Stimulated activated CD8-positive, alpha-beta memory T cell treated with anti-CD3 and anti-CD28 coated beads, Interleukin-7, amount 100 ng/mL, for 48 hours (primary cell): ENCODE measurements at regions not wholly inside any gene's neighbourhood (a gene's known extent, or its start where the extent isn't known, plus 50 kb on each side); places are given as distances from the start of the nearest gene placed in this dataset.
"Not testable (repeated sequence)": the region's sequence is repeated elsewhere in the genome, so short reads cannot be mapped to it uniquely, and the experiment has no call there.

ENCODE experiments used
- DNase-seq, 2 donors: peaks; one replicate each; pipeline ENCODE4 v3.0.0-alpha.2; 2020; ENCODE audit warnings: low read depth in 1 of 2; ENCODE audit errors: extremely low read depth in 1 of 2

DNA sequence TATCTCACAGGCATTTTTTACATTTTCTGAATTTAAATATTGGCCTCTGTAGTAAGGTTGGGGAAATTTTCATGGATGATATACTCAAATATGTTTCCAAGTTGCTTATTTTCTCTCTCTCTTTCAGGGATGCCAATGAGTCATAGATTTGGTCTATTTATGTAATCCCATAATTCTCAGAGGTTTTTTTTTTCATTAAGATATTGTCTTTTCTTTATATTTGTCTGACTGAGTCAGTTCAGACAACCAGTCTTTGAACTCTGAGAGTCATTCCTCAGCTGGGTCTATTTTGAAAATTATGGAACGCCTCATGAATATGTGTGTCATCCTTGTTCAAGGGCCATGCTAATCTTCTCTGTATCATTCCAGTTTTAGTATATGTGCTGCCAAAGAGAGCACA, 223.2 kb downstream of the PCSK1 start:
- DNase-seq: no peak

DNA sequence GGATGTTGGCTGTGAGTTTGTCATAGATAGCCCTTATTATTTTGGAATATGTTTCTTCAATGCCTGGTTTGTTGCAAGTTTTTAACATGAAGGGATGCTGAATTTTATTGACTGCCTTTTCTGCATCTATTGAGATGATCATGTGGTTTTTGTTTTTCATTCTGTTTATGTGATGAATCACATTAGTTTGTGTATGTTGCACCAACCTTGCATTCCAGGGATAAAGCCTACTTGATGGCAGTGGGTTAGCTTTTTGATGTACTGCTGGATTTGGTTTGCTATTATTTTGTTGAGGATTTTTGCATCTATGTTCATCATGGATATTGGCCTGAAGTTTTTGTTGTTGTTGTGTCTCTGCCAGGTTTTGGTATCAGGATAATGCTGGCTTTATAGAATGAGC, 225.6 kb downstream of the PCSK1 start:
- no peak for DNase-seq

DNA sequence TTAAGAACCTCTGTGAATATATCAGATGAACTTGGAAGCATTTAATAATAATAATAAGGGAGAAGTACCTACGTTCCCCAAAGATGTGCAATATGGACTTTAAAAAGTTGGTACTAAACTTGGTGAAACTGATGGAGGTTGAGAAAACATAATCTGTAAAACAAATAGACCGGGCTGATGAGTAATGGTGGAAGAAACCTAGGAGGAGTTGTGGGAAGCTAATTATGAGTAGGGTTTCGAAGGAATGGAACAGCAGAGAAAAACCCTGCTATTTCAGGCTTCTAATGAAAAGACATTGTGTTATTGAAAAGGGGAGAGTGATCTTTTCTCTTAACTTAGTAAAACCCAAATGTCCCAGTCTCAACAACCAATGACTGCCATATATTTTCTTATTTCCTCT, 229.3 kb downstream of the PCSK1 start:
- DNase-seq: no peak

DNA sequence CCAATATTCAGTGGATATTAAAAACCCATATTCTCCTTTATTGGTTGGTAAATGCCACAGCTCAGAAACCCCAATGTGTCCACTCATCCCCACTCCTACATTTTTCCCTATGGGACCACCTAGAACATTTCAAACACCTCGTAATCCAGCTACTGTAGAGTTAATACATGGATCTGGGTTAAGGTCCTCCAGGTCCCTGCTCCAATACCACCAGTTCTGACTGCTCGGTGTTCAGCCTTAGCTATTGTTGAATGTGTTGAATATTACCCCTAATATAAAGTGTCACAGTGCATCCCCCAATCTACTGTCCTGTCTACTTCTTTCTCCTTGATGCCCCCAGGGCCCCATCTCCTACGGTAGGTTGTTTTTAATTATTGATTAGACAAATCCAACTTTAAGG, 231.5 kb downstream of the PCSK1 start:
- no peak for DNase-seq

DNA sequence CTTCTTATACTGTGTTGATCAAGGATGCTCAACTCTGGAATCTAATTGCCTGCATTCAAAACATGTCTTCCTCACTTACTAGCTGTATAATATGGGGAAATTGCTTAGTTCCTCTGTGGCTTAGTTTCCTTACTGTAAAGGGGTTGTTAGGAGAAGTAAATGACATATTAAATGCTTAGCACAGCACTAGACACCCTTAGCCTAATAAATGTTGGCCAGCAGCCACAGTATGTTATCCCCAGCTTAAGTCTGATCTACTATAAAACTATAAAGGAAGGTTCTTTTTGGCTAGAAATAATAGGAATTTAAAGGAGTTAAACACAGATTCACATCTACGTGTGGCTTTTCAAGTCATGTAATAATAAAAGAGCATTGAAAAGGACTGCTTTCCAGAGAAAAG, 232.4 kb downstream of the PCSK1 start:
- no peak for DNase-seq

DNA sequence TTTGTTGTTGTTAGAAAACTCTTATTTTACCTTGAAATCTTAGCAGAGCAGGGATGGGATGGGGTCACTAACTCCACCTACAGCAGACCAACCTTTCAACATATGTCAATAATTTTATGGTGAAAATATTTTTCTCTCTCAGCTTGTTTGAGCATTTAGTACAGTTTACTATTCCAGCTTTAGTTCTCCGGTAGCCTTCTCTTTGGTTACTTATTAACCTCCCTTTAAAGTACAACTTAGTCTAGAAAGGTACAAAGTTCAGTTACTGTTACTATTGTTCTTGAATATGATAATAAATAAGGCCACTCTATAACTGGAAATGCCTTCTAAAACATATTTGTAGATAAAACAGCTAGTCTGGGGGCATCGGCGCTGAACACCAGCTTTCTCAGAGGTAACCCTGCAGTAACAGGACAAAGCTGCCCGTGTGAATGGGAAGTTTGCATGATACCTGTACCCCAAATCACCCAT, 233.3 kb downstream of the PCSK1 start:
- no peak for DNase-seq

DNA sequence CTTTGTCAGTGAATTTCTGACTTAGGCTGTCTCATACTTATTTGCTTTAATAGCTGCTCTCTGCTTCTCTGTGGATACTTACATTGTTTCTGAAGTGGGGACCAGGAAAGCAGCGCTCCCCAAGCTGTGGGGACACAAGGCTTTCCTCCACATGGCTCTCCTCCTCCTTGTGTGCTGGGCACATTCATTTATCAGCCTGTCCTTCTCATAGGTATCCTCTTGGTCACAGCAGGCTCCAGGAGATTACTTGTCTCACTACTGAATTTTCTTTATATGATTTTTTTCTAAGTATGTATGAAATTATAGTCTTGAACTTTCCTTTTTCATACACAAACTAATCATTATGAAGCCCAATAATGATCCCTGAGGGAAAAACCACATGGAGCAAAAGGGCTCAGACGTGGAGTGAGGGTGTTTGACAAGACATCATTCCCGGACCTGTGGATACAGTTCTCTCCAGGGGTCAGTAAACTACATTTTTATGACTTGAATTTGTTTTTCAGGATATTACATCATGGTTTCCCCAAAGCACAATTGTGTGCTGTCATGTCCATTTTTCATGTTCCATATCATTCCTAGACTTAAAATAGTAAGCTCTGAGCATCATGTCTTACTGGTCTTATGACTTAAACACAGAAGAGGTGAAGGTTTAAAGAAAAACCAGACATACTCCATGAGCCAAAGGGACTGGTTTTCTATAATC, 234.5 kb downstream of the PCSK1 start:
- DNase-seq: no peak

DNA sequence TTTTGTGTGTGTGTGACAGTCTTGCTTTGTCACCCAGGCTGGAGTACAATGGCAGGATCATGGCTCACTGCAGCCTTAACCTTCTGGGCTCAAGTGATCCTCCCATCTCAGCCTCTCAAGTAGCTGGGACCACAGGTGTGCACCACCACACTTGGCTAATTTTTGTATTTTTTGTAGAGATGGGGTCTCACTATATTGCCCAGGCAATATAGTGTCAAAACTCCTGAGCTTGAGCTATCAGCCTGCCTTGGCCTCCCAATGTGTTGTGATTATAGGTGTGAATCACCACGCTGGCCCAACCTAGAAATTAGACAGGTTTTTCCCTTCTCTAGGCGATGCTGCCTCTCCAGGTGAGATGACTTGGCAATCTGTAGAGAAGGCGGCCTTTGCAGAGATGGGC, 235.3 kb downstream of the PCSK1 start:
- DNase-seq: not testable (repeated sequence)

DNA sequence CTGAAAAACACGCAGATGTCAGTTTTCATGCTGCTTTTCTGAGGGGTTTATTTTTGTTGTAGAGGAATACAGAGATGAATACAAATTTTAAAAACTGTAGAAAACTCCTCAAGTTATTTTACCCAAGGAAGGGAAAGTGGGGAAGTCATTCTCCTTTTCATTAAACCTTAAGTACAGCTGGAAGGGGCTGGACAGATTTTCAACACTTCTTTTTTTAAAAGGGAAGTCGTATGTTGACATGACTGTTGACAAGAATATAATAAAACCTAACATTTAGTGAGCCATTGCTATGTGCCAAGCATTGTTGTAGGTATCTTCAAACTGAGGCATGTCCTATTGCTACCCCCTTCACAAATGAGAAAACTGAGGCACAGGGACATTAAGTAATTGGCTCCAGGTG, 235.7 kb upstream of the ELL2 start:
- no peak for DNase-seq

DNA sequence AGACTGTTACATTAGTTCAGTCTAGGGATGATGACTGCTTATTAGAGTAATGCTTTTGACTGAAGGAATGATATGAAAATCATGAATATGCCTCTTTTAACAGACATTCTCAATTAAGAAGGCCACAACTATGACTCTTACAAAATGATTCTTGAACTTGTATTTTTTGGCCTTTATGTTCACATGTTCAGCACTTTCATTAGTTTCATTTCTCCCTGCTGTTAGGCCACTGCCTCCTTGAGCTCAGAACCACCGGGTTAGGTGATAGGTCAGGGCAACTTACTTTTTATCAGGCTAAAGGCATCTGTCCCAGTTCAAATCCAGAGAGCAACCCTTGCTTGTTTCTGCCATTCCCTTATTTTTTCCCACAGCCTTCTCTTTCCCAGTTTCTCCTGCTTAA, 235.2 kb upstream of the ELL2 start:
- no peak for DNase-seq

DNA sequence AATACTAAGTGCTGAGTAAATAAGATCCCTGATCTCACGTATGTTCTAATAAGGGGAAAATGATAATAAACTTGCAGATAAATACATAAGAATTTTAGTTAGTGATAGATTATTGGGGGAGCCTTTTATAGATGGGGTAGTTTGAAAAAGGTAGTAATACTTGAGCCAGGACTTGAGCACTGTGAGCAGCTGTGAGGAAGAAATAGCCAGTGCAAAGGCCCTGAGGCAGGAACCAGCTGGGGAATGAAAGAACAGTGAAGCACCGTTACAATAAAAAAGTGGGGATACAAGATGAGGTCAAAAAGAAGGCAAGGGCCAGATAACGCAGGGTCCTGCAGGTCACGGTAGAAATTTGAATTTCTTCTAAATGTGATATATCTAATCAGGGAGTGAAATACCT, 234.8 kb upstream of the ELL2 start:
- DNase-seq: no peak

DNA sequence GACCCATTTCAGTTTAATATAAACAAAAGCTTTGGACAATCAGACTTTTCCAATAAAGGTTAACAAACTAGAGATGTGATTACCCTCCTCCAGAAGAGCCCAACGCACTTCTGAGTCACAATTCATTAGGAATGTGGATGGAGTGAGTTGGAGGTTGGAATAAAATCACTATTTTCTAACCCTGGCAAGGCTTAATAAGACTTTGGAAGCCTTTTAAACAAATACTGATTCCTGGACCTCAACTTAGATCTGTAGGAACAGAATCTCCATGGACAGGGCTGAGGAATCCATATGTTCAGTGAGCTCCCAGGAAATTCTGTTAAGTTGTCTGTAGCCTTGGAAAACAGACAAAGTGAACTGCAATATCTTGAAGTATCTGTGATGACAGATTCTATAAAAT, 233.5 kb upstream of the ELL2 start:
- no peak for DNase-seq

DNA sequence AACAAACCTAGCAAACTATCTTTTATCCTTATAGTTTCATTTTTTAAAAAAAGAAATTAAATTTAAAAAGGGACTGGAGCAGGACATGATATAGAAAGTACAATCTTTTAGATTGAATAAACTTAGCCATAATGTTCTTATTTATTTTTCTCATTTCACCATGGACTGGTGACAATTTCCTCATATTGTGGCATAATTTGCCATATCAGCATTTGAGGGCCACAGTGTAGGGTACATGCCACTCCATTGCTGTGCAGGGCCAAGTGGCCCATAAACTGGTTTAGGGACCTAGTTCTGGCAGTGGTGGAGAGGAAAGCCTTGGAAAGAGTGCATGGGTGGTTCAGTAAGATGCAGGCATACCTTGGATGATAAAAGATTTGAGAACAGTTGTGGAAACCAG, 232.9 kb upstream of the ELL2 start:
- no peak for DNase-seq

DNA sequence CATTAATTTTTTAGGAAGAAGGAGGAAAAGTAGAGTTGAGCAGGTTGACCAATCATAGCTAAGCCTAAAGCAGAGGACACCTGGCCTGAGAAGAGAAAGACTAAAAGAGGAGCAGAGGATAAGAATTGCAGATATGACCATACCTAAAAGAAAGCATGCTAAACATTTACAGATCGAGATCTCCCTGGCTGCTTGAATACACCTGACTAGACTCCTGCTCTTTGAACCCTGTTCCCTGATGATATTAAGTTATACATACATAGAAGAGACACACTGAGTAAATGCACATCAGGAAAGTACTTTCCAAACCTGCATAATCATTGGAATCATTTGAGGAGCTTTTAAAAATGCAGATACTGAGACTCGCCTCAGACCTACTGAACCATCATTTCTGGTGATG, 232.3 kb upstream of the ELL2 start:
- DNase-seq: no peak

DNA sequence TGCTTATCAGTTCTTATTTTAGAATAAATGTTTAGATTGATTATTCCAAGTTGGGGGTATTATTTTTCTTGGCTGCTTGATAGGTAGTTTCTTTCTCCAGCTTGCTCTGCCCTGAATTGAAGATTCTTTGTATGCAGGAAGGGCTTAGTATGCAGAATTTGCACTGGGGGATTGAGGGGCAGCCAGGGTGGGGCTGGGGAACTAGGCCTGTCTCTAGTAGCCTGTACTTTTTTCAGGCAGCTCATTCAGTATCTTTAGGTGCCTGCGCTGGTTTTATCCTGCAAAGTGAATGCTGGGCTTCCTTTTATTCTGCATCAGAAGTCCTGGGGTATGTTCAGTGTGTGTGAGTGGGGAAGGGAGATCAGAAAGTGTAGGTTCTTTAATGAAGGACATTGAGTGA, 228.3 kb upstream of the ELL2 start:
- no peak for DNase-seq

DNA sequence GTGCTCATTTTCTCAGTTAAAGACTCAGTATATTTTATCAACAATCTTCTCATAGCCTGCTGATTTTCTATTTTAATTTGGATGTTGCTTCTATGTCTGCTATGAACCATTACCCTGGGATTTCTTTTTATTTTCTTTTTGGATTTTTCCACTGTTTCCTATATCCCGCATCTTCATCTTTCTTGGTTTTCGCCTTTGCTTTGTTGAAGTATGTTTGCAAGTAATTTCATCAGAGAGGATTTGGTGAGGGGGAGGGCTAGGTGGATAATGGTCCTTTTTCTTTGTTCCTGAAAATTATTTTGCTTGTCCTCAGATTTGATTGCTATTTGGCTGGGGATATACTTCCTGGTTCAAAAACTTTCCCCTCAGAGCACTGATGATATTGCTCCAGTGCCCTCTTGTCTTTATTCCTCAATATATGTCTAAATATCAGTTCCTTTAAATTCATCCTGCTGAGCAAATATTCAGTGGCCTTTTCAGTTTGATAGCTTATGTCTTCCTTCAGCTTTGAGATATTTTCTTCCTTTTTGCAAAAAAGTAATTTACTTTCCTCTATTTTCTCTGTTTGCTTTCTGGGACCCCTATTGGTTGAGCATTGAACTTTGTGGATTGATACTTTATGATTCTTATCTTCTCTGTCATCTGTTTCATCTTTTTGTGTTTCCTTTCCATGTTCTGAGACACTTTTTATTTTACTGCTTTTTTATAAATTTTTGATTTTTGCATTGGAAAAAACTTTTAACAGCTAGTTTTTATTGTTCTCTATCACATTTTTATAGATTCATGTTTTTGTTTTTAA, 227.6 kb upstream of the ELL2 start:
- no peak for DNase-seq

DNA sequence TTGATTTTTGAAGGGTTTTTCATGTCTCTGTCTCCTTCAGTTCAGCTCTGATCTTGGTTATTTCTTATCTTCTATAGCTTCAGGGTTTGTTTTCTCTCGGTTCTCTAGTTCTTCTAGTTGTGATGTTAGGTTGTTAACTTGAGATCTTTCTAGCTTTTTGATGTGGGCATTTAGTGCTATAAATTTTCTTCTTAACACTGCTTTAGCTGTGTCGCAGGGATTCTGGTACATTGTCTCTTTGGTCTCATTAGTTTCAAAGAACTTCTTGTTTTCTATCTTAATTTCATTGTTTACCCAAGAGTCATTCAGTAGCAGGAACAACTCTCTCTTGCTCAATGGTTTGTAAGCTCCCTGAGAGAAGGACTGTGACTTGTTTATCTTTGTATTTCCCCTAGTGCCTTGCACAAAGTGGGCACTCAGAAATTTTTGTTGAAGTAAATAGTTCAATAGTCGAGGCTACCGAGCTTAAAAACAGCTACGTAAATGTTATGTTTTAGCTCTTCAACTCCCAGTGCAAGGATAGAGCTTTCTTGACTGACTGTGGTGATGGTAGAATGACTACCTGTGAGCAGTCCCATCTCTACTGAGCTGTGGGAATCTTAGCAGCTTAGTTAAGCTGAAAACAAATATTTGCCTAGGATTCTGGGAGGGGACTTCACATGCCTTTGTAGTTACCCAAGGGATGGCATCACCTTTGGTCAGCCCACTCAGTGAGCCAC, 225.8 kb upstream of the ELL2 start:
- DNase-seq: no peak

DNA sequence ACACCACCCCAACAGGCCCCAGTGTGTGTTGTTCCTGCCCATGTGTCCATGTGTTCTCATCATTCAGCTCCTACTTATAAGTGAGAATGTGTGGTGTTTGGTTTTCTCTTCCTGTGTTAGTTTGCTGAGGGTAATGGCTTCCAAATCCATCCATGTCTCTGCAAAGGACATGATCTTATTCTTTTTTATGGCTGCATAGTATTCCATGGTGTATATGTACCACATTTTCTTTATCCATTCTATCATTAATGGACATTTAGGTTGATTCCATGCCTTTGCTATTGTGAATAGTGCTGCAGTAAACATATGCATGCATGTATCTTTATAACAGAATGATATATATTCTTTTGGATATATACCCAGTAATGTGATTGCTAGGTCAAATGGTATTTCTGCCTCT, 222.9 kb upstream of the ELL2 start:
- DNase-seq: not testable (repeated sequence)

DNA sequence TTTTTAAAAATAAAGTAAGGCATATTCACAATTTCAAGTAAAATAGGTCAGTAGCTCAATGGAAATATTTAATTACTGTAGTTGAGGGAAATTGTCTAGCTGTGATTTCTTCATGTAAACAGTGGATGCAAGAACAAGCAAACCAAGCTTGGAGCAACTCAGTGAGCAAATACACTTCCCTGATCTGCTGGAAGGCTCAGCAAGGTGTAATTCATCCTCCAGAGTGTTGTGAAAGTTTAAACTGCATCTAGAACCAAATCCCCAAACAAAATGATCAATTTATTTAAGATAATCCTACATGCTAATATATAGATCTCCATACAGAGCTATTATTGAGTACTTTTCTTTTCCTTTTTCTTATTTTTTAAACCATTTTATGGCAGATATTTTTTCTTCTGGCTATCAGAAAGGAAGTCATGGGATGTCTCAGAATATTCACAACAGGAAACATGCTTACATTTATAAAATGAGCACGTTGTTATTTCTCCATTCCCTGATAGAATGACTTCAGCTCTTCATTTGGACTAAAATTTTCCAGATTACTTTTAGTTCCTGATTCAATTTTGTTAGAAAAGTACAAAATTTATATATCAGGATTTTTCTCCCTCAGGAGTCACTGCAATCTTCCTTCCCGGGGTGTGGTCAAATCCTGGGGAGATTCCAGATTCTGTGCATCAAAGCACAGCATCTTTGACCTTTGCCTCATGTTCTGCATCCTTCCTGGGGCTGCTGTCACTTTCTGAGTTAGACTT, 219.2 kb upstream of the ELL2 start:
- no peak for DNase-seq

DNA sequence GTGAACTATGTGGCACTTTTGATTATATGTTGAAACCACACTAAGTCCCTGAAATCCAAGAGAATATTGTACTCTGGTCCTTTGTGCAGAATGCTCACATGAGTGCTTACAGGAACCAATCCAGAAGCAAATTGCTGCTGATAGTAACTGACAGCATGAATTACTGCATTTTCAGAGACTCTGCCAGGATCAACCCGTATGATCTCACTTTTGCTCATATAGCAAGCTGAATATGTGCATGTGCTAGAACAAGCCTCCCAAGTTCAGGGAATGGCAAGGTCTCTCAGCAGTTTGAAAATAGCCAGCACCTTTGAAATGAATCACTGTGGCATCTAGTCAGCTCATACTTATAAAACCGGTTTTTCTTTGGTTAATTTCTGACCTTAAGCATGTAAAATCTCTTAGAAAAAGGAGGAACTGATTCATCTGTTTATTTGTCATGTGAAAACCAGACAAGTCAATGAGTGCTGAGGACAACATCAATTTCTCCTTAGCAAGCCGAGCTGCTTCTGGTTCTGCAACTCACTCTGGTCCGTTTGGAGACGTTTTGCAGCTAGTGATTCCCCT, 215.7 kb upstream of the ELL2 start:
- no peak for DNase-seq

DNA sequence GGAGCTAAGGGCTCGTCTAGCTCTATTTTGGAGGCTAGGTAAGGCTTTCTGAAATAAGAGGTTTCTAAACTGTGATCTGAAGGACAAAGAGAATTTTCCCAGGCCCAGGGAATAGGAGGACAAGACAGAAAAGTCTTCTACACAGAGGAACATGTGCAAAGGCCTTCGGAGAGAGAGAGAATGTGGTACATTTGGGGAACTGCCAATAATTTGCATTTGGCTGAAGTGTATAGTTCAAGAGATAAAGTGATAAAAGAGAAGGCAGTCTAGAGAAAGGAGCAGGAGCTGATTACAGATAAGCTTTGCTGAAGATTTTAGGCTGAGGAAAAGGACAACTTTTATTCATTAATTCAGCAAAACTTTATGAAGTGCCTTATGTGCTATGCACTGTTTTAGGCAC, 214.4 kb upstream of the ELL2 start:
- no peak for DNase-seq
